22Rv1 (cell line): ENCODE measurements at regions not wholly inside any gene's neighbourhood (a gene's known extent, or its start where the extent isn't known, plus 50 kb on each side); places are given as distances from the start of the nearest gene placed in this dataset.

ENCODE experiments used
- CTCF ChIP-seq: fragments of 450-650 bp; IDR thresholded peaks from 2 replicates; pipeline ENCODE4 v1.5.1; 2017; ENCODE audit warnings: mild to moderate bottlenecking
- ZFX ChIP-seq: fragments of 450-650 bp; IDR thresholded peaks from 2 replicates; pipeline ENCODE4 v1.6.1; 2017; ENCODE audit warnings: antibody characterized with exemption, borderline replicate concordance

GRCh38 chr2:182506606-182507005 lies 79.8 kb upstream of the PDE1A start:
- TF ChIP-seq CTCF (no peak), ZFX (no peak)
